ENCODE measurements at regions not wholly inside any gene's neighbourhood (a gene's known extent, or its start where the extent isn't known, plus 50 kb on each side); places are given as distances from the start of the nearest gene placed in this dataset.
"Not testable (repeated sequence)": the region's sequence is repeated elsewhere in the genome, so short reads cannot be mapped to it uniquely, and the experiment has no call there.

DNA sequence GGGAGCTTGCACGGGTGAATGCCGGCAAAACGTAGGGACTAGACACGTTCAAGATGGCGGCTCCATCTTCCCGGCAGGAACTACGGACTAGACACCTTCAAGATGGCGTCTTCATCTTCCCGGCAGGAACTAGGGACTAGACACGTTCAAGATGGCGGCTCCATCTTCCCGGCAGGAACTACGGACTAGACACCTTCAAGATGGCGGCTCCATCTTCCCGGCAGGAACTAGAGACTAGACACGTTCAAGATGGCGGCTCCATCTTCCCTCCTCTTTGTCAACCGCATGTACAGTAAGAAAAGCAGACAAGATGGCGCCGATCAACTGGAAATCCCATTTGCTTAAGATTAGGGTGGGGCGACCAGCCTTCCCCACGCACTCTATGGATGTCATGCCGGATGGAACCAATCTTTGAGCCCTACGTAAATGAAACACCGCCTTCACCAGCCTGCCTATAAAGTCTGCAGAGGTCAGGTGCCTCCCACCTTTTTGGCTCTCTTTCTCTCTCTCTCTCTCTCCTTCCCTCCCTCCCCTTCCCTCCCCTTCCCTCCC, 222.4 kb downstream of the CRLF2 start:
- DNase-seq: no peak
- no peak for TF ChIP-seq EZH2phosphoT487 (IDR thresholded peaks at IDR 0.05; ENCODE audit: borderline replicate concordance, low read length)
- TF ChIP-seq, protein P1, sequence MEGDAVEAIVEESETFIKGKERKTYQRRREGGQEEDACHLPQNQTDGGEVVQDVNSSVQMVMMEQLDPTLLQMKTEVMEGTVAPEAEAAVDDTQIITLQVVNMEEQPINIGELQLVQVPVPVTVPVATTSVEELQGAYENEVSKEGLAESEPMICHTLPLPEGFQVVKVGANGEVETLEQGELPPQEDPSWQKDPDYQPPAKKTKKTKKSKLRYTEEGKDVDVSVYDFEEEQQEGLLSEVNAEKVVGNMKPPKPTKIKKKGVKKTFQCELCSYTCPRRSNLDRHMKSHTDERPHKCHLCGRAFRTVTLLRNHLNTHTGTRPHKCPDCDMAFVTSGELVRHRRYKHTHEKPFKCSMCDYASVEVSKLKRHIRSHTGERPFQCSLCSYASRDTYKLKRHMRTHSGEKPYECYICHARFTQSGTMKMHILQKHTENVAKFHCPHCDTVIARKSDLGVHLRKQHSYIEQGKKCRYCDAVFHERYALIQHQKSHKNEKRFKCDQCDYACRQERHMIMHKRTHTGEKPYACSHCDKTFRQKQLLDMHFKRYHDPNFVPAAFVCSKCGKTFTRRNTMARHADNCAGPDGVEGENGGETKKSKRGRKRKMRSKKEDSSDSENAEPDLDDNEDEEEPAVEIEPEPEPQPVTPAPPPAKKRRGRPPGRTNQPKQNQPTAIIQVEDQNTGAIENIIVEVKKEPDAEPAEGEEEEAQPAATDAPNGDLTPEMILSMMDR (conservative IDR thresholded peaks at IDR 0.05; ENCODE audit: low read depth, low read length): no peak
- TF ChIP-seq EZH2 (IDR thresholded peaks at IDR 0.05; ENCODE audit: low read length, unreplicated experiment): no peak
- Histone ChIP-seq H3K27ac (ENCODE audit: low read length) (no peak overlapping the region), H4K20me1 (ENCODE audit: low read length) (no peaks in the 10 kb centered on the region), H3K9me2 (replicated peaks; ENCODE audit: low read length) (no peaks in the 10 kb centered on the region), H3K36me3 (ENCODE audit: low read depth, low read length) (no peaks in the 10 kb centered on the region), H3K9me3 (ENCODE audit: low read length) (no peaks in the 10 kb centered on the region), H3K79me2 (ENCODE audit: low read length) (no peaks in the 10 kb centered on the region), H2AFZ (ENCODE audit: low read length) (no peak overlapping the region), H3K4me3 (ENCODE audit: low read length) (no peak overlapping the region), H3K27me3 (ENCODE audit: low read length) (peaks cover 4% of the 10 kb centered on the region; the same call in 1 of the 2 replicates), H3K4me1 (ENCODE audit: insufficient read depth, low read length) (no peaks in the 10 kb centered on the region), H3K9ac (ENCODE audit: low read length) (no peak overlapping the region), H3K4me2 (ENCODE audit: low read length) (no peak overlapping the region), H3F3A (ENCODE audit: low read length, unreplicated experiment) (no peaks in the 10 kb centered on the region)
- CTCF ChIA-PET: no interaction called here
- intact Hi-C loops (cut with micrococcal nuclease): no loop called here
- POLR2A ChIA-PET (ENCODE audit: unreplicated experiment): no interaction called here
- ATAC-seq: no peak
- BruUV-seq (replicated peaks): no TSS peak

DNA sequence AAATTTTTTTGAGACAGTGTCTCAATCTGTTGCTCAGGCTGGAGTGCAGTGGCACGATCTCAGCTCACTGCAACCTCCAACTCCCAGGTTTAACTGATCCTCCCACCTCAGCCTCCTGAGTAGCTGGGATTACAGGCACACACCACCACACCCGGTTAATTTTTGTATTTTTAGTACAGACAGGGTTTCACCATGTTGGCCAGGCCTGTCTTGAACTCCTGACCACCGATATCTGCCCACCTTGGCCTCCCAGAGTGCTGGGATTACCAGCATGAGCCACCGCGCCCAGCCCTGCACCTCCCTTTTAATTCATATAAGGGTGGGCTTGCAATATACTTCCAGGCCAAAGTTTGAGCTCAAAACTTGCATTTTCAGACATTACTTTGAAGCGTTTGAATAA, 223.9 kb downstream of the CRLF2 start:
- intact Hi-C loops (cut with micrococcal nuclease); H3K4me2 ChIP-seq (ENCODE audit: low read length); H3K79me2 ChIP-seq (ENCODE audit: low read length): not testable (repeated sequence)

DNA sequence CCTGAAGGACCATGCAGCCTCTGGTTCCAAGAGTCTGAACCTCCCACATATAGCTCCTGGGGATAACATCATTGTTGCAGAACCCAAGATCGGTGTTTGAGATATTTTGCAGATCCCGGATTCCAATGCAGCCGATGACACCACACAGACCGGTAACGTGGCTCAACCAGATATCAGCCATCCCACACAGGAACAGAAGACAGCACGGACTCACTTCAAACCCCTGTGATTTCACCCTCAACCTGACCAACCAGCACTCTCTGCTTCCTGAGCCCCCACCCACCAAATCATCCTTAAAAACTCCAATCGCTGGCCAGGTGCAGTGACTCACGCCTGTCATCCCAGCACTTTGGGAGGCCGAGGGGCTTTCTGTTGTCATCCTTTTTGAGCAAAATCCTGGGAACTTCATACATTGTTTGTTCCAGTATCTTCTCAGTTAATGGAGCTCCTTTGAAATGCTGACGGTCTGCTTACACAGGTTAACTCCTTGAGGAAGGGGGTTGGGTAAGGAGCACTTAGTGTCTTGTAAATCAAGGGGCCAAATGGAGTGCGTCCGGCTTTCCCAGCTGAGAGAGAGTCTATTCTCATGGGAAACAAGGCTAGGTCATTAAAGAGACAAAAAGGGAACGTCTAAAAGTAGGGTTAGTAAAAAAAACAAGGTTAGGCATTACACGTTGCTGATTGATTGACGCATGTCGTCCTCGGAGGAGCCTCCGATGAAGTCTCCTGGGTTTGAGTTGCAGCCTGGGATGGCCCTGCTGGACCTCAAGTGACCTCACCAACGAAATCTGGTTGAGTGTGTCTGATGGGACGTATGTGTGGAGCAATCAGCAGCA, 230.4 kb downstream of the CRLF2 start:
- no peaks in the 10 kb centered on the region for H3F3A ChIP-seq (ENCODE audit: low read length, unreplicated experiment)
- H3K4me3 ChIP-seq (ENCODE audit: low read length): no peak overlapping the region
- no peak overlapping the region for H3K27ac ChIP-seq (ENCODE audit: low read length)
- POLR2A ChIA-PET (ENCODE audit: unreplicated experiment): no interaction called here
- no peak for DNase-seq
- H3K4me1 ChIP-seq (ENCODE audit: insufficient read depth, low read length): no peaks in the 10 kb centered on the region
- H3K27me3 ChIP-seq (ENCODE audit: low read length): peaks cover 4% of the 10 kb centered on the region; the same call in 1 of the 2 replicates
- TF ChIP-seq EZH2phosphoT487 (IDR thresholded peaks at IDR 0.05; ENCODE audit: borderline replicate concordance, low read length) (no peak), EZH2 (IDR thresholded peaks at IDR 0.05; ENCODE audit: low read length, unreplicated experiment) (no peak)
- CTCF ChIA-PET: no interaction called here
- BruUV-seq (replicated peaks): no TSS peak
- no peak overlapping the region for H2AFZ ChIP-seq (ENCODE audit: low read length)
- no peaks in the 10 kb centered on the region for H4K20me1 ChIP-seq (ENCODE audit: low read length)
- no peaks in the 10 kb centered on the region for H3K79me2 ChIP-seq (ENCODE audit: low read length)
- H3K9me2 ChIP-seq (replicated peaks; ENCODE audit: low read length): no peaks in the 10 kb centered on the region
- no peak overlapping the region for H3K9ac ChIP-seq (ENCODE audit: low read length)
- no peaks in the 10 kb centered on the region for H3K9me3 ChIP-seq (ENCODE audit: low read length)
- H3K4me2 ChIP-seq (ENCODE audit: low read length): no peak overlapping the region
- no peaks in the 10 kb centered on the region for H3K36me3 ChIP-seq (ENCODE audit: low read depth, low read length)
- intact Hi-C loops (cut with micrococcal nuclease): no loop called here
- ATAC-seq: no peak

More for the DNA sequence above, 223.9 kb downstream of the CRLF2 start:
- H3F3A ChIP-seq (ENCODE audit: low read length, unreplicated experiment); H3K4me3 ChIP-seq (ENCODE audit: low read length); ATAC-seq; H3K9ac ChIP-seq (ENCODE audit: low read length); BruUV-seq (replicated peaks); H3K27ac ChIP-seq (ENCODE audit: low read length); H2AFZ ChIP-seq (ENCODE audit: low read length); H3K27me3 ChIP-seq (ENCODE audit: low read length); POLR2A ChIA-PET (ENCODE audit: unreplicated experiment); H4K20me1 ChIP-seq (ENCODE audit: low read length); H3K9me3 ChIP-seq (ENCODE audit: low read length); H3K9me2 ChIP-seq (replicated peaks; ENCODE audit: low read length); DNase-seq; H3K4me1 ChIP-seq (ENCODE audit: insufficient read depth, low read length); H3K36me3 ChIP-seq (ENCODE audit: low read depth, low read length); CTCF ChIA-PET: not testable (repeated sequence)

All from PC-3 (cell line).